Fibroblast of pulmonary artery (primary cell): ENCODE measurements at regions not wholly inside any gene's neighbourhood (a gene's known extent, or its start where the extent isn't known, plus 50 kb on each side); places are given as distances from the start of the nearest gene placed in this dataset.

ENCODE experiments used
- DNase-seq: peaks from one replicate; pipeline ENCODE4 v3.0.0-alpha.2; 2010; ENCODE audit warnings: low read depth
- H3K4me3 ChIP-seq: replicated peaks from 2 replicates; pipeline ENCODE4 v1.5.1; 2011; ENCODE audit warnings: low read depth, mild to moderate bottlenecking, control low read depth, low read length, moderate library complexity
- TF ChIP-seq, protein P1 (sequence below): IDR thresholded peaks from 2 replicates; pipeline ENCODE4 v1.5.1; 2011; ENCODE audit warnings: mild to moderate bottlenecking, control low read depth, low read length, inconsistent platforms; ENCODE audit errors: missing control alignments

DNA sequence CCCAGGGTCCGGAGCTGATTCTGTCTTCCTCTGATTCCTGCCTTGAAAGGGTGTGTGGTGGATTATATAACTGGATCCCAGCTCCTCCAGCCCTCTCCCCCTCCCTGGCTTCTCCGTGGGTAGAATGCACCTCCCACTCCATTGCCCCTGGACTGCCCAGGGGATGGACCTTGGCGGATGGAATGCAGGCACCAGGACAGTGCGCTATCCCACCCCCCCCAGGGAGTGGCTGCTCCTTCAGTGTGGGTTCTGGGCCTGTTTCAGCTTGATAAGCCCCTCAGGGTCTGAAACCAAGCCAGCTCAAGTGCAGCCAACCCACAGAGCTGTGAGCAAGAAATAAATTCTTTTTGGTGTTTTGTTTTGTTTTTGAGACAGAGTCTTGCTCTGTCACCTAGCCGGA is 112.4 kb upstream of the TMEM132D start:
- TF ChIP-seq, protein P1, sequence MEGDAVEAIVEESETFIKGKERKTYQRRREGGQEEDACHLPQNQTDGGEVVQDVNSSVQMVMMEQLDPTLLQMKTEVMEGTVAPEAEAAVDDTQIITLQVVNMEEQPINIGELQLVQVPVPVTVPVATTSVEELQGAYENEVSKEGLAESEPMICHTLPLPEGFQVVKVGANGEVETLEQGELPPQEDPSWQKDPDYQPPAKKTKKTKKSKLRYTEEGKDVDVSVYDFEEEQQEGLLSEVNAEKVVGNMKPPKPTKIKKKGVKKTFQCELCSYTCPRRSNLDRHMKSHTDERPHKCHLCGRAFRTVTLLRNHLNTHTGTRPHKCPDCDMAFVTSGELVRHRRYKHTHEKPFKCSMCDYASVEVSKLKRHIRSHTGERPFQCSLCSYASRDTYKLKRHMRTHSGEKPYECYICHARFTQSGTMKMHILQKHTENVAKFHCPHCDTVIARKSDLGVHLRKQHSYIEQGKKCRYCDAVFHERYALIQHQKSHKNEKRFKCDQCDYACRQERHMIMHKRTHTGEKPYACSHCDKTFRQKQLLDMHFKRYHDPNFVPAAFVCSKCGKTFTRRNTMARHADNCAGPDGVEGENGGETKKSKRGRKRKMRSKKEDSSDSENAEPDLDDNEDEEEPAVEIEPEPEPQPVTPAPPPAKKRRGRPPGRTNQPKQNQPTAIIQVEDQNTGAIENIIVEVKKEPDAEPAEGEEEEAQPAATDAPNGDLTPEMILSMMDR = no peak
- no peak for DNase-seq
- no peak overlapping the region for H3K4me3 ChIP-seq

DNA sequence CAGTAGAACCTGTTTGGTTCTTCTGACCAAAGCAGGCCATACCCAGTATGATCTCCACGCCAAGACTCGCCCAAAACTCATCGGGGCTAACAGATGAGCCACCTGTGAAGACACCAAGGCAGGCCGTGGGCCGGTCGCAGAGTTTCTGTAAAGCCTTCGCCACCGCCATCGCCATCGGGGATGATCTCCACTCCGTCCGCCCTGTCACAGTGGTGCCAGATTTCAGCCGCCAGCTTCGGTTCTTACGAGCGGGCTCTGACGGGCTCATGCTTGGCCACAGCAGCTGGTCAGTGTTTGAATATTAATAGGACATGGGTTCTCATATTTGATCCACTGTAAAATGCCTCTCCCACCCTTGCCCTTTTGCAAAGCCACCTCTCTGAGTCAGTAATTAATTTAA is 113.2 kb upstream of the TMEM132D start:
- no peak for DNase-seq
- no peak overlapping the region for H3K4me3 ChIP-seq
- TF ChIP-seq, protein P1 = no peak

DNA sequence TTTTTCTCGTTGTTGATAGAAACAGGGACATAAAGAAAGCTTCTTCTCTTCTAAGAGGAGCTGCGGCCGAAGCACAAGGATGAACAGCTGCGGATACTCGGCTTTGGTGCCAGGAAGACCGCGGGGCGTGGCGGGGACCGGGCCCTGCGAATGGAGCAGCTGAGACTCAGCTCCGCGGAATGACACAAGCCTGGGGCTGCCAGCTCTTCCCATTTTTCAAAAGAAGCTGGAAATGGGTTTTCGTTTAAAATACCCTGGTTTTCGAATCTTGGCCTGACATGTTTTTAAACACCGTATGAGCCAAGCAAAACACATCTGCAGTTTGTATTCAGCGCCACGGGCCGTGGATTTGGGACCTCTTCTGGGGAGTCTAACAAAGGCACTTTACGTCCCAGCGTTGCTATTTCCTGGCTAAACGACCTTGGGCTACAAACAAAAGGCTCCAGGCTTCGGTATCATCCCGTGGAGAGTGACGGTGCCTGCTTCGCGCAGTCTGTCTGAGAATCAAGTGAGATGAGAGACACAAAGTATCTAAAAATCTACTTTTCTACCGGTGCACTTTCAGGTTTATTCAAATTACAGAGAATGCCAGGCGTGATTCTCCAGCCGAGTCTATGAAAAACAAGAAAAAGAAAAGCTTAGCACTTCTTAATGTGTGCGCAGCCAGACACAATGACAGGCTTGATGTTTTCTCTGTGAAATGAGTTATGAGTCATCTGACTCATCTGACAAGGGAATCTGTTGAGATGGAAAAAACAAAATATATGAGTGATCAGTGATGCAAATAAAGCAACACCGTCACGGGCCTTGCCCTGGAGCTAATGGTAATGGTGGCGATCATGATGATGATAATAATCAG is 114.0 kb upstream of the TMEM132D start:
- DNase-seq = no peak
- H3K4me3 ChIP-seq = no peak overlapping the region

DNA sequence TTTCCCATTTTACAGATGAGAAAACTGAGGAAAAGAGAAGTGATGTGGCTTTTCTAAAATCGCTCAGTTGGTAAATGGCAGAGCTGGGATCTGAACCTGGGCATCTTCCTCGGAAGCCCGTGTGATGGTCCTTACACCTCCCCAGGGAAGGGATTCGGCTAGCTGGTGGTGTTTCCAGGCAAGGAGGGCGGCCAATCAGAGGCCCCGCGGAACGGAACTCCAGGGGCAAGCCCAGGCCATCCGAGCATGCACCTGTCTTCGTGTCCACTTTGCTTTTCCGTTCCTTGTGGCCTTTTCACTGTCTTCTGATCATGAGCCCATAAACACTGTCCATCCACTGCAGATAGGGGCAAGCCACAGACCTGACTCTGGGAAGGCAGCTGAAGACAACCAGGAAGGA is 114.8 kb upstream of the TMEM132D start:
- TF ChIP-seq, protein P1 = no peak

More for the DNA sequence above, 114.0 kb upstream of the TMEM132D start:
- TF ChIP-seq, protein P1 = no peak

DNA sequence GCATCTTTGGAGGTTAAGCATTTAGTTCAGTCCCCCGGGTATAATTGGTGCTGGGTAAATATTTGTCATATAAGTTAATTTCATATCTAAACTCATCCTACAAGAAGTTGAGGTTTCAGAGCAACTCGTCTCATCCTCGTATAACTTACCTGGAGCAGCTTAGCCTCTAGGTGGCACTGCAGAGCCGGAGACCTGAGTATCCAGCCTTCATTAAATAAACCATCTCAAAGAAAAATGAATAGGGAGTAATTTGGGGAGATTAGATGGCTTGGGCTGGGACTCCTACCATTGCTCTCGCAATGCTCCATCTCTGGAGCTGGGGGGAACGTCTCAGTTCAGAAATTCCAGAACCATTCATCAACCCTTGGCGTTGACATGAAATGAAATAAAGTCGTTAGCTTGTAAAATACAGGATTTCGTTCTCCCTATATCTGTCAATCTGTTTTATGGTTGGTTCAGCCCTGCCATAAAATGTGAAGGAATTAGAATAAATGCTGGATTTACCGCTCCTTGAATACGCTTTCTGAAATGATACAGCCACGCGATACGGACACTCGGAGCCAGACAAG is 122.9 kb upstream of the TMEM132D start:
- H3K4me3 ChIP-seq = no peak overlapping the region
- TF ChIP-seq, protein P1 = peak; percentile 18
- DNase-seq = no peak

More for the DNA sequence above, 114.8 kb upstream of the TMEM132D start:
- DNase-seq = no peak
- H3K4me3 ChIP-seq = no peak overlapping the region

DNA sequence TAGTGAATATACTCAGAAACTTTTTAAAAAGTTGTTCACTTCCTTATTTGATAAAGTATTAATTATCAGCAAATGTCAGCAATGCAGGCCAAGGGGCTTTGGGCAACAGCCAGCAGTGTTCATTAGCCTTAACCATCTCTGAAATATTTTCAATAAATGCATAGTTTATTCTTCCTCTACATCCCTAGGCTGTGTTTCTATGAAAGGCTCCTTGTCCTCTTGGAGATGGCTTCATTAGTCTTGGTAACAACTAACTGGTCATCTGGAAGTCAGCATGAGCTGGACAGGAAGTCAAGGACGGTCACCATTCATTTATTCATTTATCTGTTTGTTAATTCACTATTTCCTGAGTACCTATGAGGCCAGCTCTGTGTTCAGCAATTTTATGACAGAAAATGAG is 124.0 kb upstream of the TMEM132D start:
- DNase-seq = no peak

More for the DNA sequence above, 124.0 kb upstream of the TMEM132D start:
- H3K4me3 ChIP-seq = no peak overlapping the region
- TF ChIP-seq, protein P1 = no peak
